Stimulated activated CD4-positive, alpha-beta T cell treated with anti-CD3 and anti-CD28 coated beads, Interleukin-1b, Interleukin-23, amount 100 ng/mL, for 24 hours (primary cell): ENCODE measurements at regions not wholly inside any gene's neighbourhood (a gene's known extent, or its start where the extent isn't known, plus 50 kb on each side); places are given as distances from the start of the nearest gene placed in this dataset.
"Not testable (repeated sequence)": the region's sequence is repeated elsewhere in the genome, so short reads cannot be mapped to it uniquely, and the experiment has no call there.

Source experiments
- DNase-seq, 4 experiments: peaks; one replicate each; pipeline ENCODE4 v3.0.0-alpha.2; 2020; ENCODE audit warnings: low read depth in 4 of 4, low spot score in 1 of 4

- no peak for DNase-seq
Measured at GRCh38 chr10:107978455-107978854, 813.9 kb upstream of the SORCS1 start.

GRCh38 chr10:107971973-107972372, 807.5 kb upstream of the SORCS1 start:
- DNase-seq, result no peak

GRCh38 chr10:107971411-107971810, 806.9 kb upstream of the SORCS1 start:
- no peak for DNase-seq

GRCh38 chr10:107970512-107970911, 806.0 kb upstream of the SORCS1 start:
- DNase-seq, result no peak

GRCh38 chr10:107969936-107970335, 805.4 kb upstream of the SORCS1 start:
- no peak for DNase-seq

- DNase-seq, result no peak
Measured at GRCh38 chr10:107966826-107967225, 802.3 kb upstream of the SORCS1 start.

GRCh38 chr10:107952649-107953556, 788.4 kb upstream of the SORCS1 start:
- no peak for DNase-seq

GRCh38 chr10:107950411-107951062, 786.0 kb upstream of the SORCS1 start:
- not testable (repeated sequence) for DNase-seq

GRCh38 chr10:107942826-107943225, 778.3 kb upstream of the SORCS1 start:
- DNase-seq, result no peak

GRCh38 chr10:107933076-107933475, 768.6 kb upstream of the SORCS1 start:
- no peak for DNase-seq

- DNase-seq, result no peak
Measured at GRCh38 chr10:107931808-107932207, 767.3 kb upstream of the SORCS1 start.

- no peak for DNase-seq
Measured at GRCh38 chr10:107930037-107930436, 765.5 kb upstream of the SORCS1 start.

- no peak for DNase-seq
Measured at GRCh38 chr10:107924458-107924857, 760.0 kb upstream of the SORCS1 start.

GRCh38 chr10:107919626-107920235, 755.2 kb upstream of the SORCS1 start:
- no peak for DNase-seq

GRCh38 chr10:107918171-107918570, 753.7 kb upstream of the SORCS1 start:
- no peak for DNase-seq

- no peak for DNase-seq
Measured at GRCh38 chr10:107915215-107915610, 750.7 kb upstream of the SORCS1 start.

GRCh38 chr10:107914450-107915214, 750.1 kb upstream of the SORCS1 start:
- no peak for DNase-seq

GRCh38 chr10:107913317-107914294, 749.1 kb upstream of the SORCS1 start:
- DNase-seq, result no peak

- no peak for DNase-seq
Measured at GRCh38 chr10:107901076-107901475, 736.6 kb upstream of the SORCS1 start.

GRCh38 chr10:107900131-107900530, 735.6 kb upstream of the SORCS1 start:
- DNase-seq, result no peak
